DND-41 (cell line): ENCODE measurements at regions not wholly inside any gene's neighbourhood (a gene's known extent, or its start where the extent isn't known, plus 50 kb on each side); places are given as distances from the start of the nearest gene placed in this dataset.

ENCODE experiments used
- ATAC-seq: fragments of 200-7000 bp; cut with Tn5 transposase; 3 replicates; pipeline ENCODE4 v1.9.1; 2021; ENCODE audit warnings: low read depth; ENCODE audit not compliant: insufficient read depth
- DNase-seq: peaks from one replicate; pipeline ENCODE4 v3.0.0-alpha.2; 2020
- H2AFZ ChIP-seq: 2 replicates; pipeline ENCODE4 v1.6.0; 2012; ENCODE audit warnings: low read depth, low read length
- H3K27ac ChIP-seq: 2 replicates; pipeline ENCODE4 v1.5.1; 2012; ENCODE audit warnings: low read length, inconsistent platforms
- H3K27me3 ChIP-seq: fragments of 200-600 bp; sonication (generic); 2 replicates; pipeline ENCODE4 v1.6.0; 2012; ENCODE audit warnings: low read length, mild to moderate bottlenecking, inconsistent platforms; ENCODE audit not compliant: insufficient read depth, poor library complexity
- H3K36me3 ChIP-seq: 2 replicates; pipeline ENCODE4 v1.5.1; 2012; ENCODE audit warnings: low read length, inconsistent platforms; ENCODE audit not compliant: insufficient read depth
- H3K4me1 ChIP-seq: 2 replicates; pipeline ENCODE4 v1.5.1; 2012; ENCODE audit warnings: mild to moderate bottlenecking, low read length; ENCODE audit not compliant: insufficient read depth
- H3K4me2 ChIP-seq: 2 replicates; pipeline ENCODE4 v1.6.0; 2012; ENCODE audit warnings: mild to moderate bottlenecking, moderate library complexity, low read length, inconsistent platforms; ENCODE audit not compliant: insufficient read depth
- H3K4me3 ChIP-seq, 2 experiments: fragments of 200-600 bp in 1 of 2; shearing (Covaris generic) in 1 of 2; 2 replicates each; pipeline ENCODE4 v1.5.1; 2012 to 2016; ENCODE audit warnings: inconsistent platforms in 2 of 2, low read length in 2 of 2, mild to moderate bottlenecking in 2 of 2, low read depth in 1 of 2, moderate library complexity in 1 of 2
- H3K79me2 ChIP-seq: 2 replicates; pipeline ENCODE4 v1.6.0; 2012; ENCODE audit warnings: low read length, inconsistent platforms; ENCODE audit not compliant: insufficient read depth
- H3K9ac ChIP-seq: 2 replicates; pipeline ENCODE4 v1.6.0; 2012; ENCODE audit warnings: low read depth, mild to moderate bottlenecking, inconsistent platforms, low read length, moderate library complexity
- H3K9me3 ChIP-seq: 2 replicates; pipeline ENCODE4 v1.5.1; 2012; ENCODE audit warnings: low read length, moderate library complexity, mild to moderate bottlenecking, inconsistent platforms; ENCODE audit not compliant: insufficient read depth, severe bottlenecking
- H4K20me1 ChIP-seq: 2 replicates; pipeline ENCODE4 v1.6.0; 2012; ENCODE audit warnings: low read length; ENCODE audit not compliant: insufficient read depth
- EZH2 ChIP-seq: IDR thresholded peaks from 3 replicates; pipeline ENCODE4 v1.6.1; 2012; ENCODE audit warnings: borderline replicate concordance, low read depth, mild to moderate bottlenecking, moderate library complexity, low read length, inconsistent platforms; ENCODE audit not compliant: severe bottlenecking
- TF ChIP-seq, protein P1 (sequence below): IDR thresholded peaks from 2 replicates; pipeline ENCODE4 v1.5.1; 2012; ENCODE audit warnings: borderline replicate concordance, low read length, moderate library complexity, mild to moderate bottlenecking; ENCODE audit not compliant: poor library complexity, severe bottlenecking; ENCODE audit errors: extremely low read depth

DNA sequence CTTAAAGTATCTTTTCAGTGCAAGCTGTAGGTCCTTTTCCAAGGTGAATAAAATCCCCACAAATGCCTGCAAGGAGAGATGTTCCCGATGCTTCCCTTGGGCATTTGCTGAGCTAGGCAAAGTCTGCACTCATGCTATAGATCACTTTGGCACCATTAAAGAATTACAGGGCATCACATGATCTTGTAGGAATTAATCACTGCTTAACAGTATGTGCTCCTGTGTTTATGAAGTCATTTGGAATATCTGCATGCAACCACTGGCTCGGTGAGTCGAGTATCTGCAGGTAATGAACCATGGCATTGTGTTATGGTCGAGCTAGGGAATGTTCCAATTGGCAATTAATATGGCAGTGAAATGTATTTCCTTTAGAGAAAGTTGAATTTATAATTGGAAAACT is 615.1 kb downstream of the TLE1 start:
- Histone ChIP-seq H3K4me1 (no peaks in the 10 kb centered on the region), H3K4me2 (no peak overlapping the region), H3K27ac (no peak overlapping the region), H3K27me3 (no peaks in the 10 kb centered on the region), H3K9me3 (no peaks in the 10 kb centered on the region), H3K79me2 (no peaks in the 10 kb centered on the region), H3K36me3 (no peaks in the 10 kb centered on the region), H4K20me1 (no peaks in the 10 kb centered on the region), H2AFZ (no peak overlapping the region), H3K4me3 (no peak overlapping the region), H3K9ac (no peak overlapping the region)
- ATAC-seq (no peak), DNase-seq (no peak)
- TF ChIP-seq, protein P1, sequence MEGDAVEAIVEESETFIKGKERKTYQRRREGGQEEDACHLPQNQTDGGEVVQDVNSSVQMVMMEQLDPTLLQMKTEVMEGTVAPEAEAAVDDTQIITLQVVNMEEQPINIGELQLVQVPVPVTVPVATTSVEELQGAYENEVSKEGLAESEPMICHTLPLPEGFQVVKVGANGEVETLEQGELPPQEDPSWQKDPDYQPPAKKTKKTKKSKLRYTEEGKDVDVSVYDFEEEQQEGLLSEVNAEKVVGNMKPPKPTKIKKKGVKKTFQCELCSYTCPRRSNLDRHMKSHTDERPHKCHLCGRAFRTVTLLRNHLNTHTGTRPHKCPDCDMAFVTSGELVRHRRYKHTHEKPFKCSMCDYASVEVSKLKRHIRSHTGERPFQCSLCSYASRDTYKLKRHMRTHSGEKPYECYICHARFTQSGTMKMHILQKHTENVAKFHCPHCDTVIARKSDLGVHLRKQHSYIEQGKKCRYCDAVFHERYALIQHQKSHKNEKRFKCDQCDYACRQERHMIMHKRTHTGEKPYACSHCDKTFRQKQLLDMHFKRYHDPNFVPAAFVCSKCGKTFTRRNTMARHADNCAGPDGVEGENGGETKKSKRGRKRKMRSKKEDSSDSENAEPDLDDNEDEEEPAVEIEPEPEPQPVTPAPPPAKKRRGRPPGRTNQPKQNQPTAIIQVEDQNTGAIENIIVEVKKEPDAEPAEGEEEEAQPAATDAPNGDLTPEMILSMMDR: no peak
- no peak for TF ChIP-seq EZH2

DNA sequence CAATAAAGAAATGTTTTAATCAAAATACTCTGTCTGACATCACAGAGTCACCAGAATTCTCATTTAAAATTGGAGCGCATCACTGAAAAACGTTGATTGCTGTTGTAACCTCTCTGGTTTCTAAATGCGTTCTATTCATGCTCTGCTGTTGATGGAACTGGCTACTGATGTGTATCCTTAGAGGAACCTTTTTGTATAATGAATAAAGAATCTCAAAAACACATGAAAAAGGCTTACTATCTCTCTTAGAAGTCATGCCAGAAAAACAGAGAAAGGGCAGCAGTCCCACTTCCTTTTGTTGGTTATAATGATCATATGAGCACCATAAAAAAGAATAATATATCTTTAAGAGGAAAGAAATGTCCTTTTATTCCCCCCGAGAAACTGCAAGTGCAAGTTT is 615.5 kb downstream of the TLE1 start:
- H2AFZ ChIP-seq: no peak overlapping the region
- no peaks in the 10 kb centered on the region for H4K20me1 ChIP-seq
- H3K79me2 ChIP-seq: no peaks in the 10 kb centered on the region
- no peaks in the 10 kb centered on the region for H3K9me3 ChIP-seq
- no peak overlapping the region for H3K4me2 ChIP-seq
- no peak overlapping the region for H3K9ac ChIP-seq
- ATAC-seq: no peak
- TF ChIP-seq, protein P1: no peak
- no peak for TF ChIP-seq EZH2
- DNase-seq: no peak
- H3K27me3 ChIP-seq: no peaks in the 10 kb centered on the region
- no peaks in the 10 kb centered on the region for H3K36me3 ChIP-seq
- no peak overlapping the region for H3K27ac ChIP-seq
- H3K4me3 ChIP-seq: no peak overlapping the region
- H3K4me1 ChIP-seq: no peaks in the 10 kb centered on the region

DNA sequence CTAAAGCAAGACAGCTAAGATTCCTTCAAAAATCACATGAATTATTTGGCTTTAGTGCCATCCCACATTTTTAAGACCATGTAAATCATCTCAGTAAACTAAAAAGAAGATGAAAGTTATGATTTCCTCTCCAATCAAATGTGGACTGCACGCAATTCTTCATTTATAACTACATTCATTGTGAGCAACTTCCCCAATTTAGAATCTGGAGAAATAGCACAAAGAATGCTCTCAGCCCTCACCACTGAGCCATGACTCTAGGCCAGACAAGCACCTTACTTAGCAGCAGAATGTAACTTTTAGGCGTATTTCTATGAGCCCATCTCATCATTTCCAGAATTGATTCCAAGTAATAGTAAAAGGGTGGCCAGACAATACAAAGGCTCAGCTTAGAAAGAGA is 616.6 kb downstream of the TLE1 start:
- H3K4me1 ChIP-seq: no peaks in the 10 kb centered on the region
- H3K36me3 ChIP-seq: no peaks in the 10 kb centered on the region
- H3K9ac ChIP-seq: no peak overlapping the region
- H3K27ac ChIP-seq: no peak overlapping the region
- H4K20me1 ChIP-seq: no peaks in the 10 kb centered on the region
- no peak for TF ChIP-seq EZH2
- TF ChIP-seq, protein P1: no peak
- no peak for DNase-seq
- H3K27me3 ChIP-seq: no peaks in the 10 kb centered on the region
- ATAC-seq: no peak
- no peak overlapping the region for H3K4me2 ChIP-seq
- H3K79me2 ChIP-seq: no peaks in the 10 kb centered on the region
- no peak overlapping the region for H3K4me3 ChIP-seq
- no peaks in the 10 kb centered on the region for H3K9me3 ChIP-seq
- no peak overlapping the region for H2AFZ ChIP-seq

DNA sequence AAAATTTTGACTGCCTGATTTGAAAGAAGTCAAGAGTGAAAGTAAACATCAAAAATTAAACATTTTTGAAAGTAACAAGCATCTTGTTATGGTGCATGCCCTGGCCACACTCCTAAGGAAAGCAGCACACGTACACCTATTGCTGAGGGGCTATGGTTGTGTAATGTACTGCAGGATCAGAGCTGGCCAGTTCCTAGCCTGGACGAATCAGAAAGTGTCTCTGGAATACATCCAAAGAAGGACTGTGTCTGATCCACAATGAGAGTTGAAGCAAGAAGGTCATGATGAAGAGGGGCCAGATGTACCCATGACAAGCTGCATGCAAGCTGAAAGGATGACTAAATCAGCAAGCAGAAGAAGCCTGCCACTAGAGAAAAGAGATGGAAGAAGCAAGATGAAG is 618.2 kb downstream of the TLE1 start:
- DNase-seq: no peak
- ATAC-seq: no peak
- no peaks in the 10 kb centered on the region for H3K27me3 ChIP-seq
- no peaks in the 10 kb centered on the region for H3K79me2 ChIP-seq
- no peaks in the 10 kb centered on the region for H3K9me3 ChIP-seq
- no peaks in the 10 kb centered on the region for H3K4me1 ChIP-seq
- TF ChIP-seq EZH2: no peak
- TF ChIP-seq, protein P1: no peak
- H3K36me3 ChIP-seq: no peaks in the 10 kb centered on the region
- no peak overlapping the region for H3K9ac ChIP-seq
- no peaks in the 10 kb centered on the region for H4K20me1 ChIP-seq
- no peak overlapping the region for H2AFZ ChIP-seq
- no peak overlapping the region for H3K4me2 ChIP-seq
- H3K27ac ChIP-seq: no peak overlapping the region
- H3K4me3 ChIP-seq: no peak overlapping the region
